ENCODE measurements at regions not wholly inside any gene's neighbourhood (a gene's known extent, or its start where the extent isn't known, plus 50 kb on each side); places are given as distances from the start of the nearest gene placed in this dataset.

DNA sequence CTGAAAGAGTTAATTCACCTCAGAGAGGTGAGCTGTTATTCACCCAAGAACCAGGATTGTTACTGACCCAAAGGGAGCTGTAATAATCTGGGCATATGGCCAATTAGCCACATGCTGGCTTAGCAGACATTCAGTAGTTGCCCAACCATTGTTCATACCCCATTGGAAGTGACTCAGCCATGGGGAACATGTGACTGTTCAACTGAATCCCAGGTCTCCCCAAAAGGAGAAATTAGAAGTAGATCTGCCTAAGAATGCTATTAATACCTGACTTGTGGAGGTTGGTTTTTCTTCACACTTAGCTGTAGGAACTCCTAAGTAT lies 272.6 kb upstream of the UBE2E3 start:
- no peak for TF ChIP-seq EZH2 (IDR thresholded peaks at IDR 0.05; ENCODE audit: insufficient read depth, poor library complexity, severe bottlenecking)
- TF ChIP-seq EZH2phosphoT487 (IDR thresholded peaks at IDR 0.05; ENCODE audit: insufficient read depth, low read depth), result no peak
